HG02973 (cell line): ENCODE measurements at regions not wholly inside any gene's neighbourhood (a gene's known extent, or its start where the extent isn't known, plus 50 kb on each side); places are given as distances from the start of the nearest gene placed in this dataset.

Experiments used
- ATAC-seq: cut with Tn5 transposase; IDR thresholded peaks from one replicate; pipeline ENCODE4 v1.9.1; 2021; ENCODE audit warnings: moderate library complexity; ENCODE audit not compliant: unreplicated experiment

- ATAC-seq = no peak
These were observed 67.9 kb upstream of the ZNF648 start for GRCh38 chr1:182129398-182129797.

DNA sequence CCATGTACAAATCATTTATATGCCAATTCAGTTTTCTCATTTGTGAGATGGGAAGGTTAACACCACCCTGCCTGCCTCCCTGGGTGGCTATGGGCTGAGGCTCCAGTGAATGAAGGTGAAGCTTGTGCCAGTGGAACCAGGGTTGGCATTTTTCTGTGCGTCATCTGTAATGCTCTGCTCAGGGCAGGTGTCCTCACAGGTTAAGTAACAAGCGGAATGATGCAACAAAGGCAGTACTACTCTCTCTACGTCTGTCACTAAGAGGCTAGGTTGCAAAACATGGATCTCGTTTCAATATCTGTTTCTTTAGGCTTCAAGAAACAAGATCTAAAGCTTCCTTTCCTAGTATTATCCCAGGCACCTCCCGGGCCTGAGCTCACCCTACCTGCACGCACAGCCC, 67.0 kb upstream of the ZNF648 start:
- no peak for ATAC-seq

GRCh38 chr1:182127656-182128055, 66.1 kb upstream of the ZNF648 start:
- ATAC-seq = no peak

DNA sequence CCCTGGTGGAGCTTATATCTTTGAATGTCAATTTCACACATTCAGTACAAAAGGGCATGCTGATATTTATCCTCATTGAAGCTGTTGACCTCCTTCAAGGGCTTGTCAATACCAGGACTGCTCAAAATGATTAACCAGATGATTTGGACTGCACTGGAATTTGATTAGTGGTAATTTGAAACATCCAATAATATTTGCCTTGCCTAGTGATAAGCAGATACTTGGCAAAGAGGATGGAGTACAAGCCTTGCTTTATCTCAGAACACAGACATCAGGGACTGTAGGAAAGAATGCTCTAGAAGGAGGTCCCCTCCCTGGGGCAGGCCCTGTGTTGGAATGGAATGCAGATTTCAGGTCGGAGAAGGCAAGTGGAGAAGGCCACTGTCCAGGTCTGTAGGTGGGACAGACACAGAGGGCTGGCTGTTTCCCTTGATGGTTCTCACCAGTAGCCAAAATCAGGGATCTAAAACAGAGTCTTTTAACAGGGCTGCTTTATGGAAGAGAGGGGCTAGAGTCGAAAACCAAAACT, 64.8 kb upstream of the ZNF648 start:
- ATAC-seq = no peak

- ATAC-seq = no peak
These were observed 61.4 kb upstream of the ZNF648 start for GRCh38 chr1:182122913-182123260.

GRCh38 chr1:182122256-182122912, 60.9 kb upstream of the ZNF648 start:
- ATAC-seq = no peak

DNA sequence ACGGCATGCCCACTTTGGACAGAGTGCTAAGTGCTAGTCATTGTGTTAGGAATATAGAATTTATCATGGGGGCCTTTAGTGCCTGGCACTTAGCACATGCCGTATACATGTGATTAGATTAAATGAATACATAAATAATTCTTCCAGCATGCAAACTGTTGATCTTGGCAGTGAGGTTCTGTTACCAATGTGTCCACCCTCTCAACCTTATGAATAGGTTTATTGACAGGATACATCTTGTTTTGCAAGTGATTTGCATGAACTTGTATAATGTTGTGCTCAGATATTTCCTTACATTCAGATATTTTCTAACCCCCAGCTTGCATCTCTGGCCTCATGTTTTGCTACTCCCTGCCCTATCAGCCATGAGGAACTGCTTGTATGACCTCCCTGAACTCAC, 60.3 kb upstream of the ZNF648 start:
- ATAC-seq = no peak

GRCh38 chr1:182120411-182121258, 59.1 kb upstream of the ZNF648 start:
- ATAC-seq = no peak

- no peak for ATAC-seq
These were observed 58.1 kb upstream of the ZNF648 start for GRCh38 chr1:182119631-182120030.

DNA sequence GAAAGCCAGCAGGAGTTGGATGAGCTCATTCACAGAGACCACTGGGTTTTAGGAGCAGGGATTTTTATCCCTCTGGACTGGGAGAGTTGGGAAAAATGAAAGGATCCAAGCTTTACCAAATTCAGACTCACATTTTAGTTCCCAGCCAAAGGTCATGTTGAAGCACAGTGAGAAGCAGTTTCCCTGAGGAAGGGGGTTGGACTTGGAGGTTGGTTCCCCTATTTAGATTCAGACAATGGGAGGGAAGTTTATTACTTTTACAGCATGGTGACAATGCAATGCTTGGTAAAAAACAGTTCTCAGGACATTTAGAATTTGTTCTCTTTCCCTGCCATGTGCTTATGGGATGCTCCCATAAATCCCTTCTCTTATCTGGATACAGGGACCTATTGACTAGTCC, 57.3 kb upstream of the ZNF648 start:
- ATAC-seq = no peak

- no peak for ATAC-seq
These were observed 53.1 kb upstream of the ZNF648 start for GRCh38 chr1:182114627-182115023.

GRCh38 chr1:182113879-182114626, 52.5 kb upstream of the ZNF648 start:
- ATAC-seq = no peak

- ATAC-seq = no peak
These were observed 50.0 kb upstream of the ZNF648 start for GRCh38 chr1:182111496-182111895.
